GM23338 (cell line): ENCODE measurements at regions not wholly inside any gene's neighbourhood (a gene's known extent, or its start where the extent isn't known, plus 50 kb on each side); places are given as distances from the start of the nearest gene placed in this dataset.

Experiments used
- CREB1 ChIP-seq: fragments of 250-450 bp; sonication (Bioruptor Pico); IDR thresholded peaks from 2 replicates; pipeline ENCODE4 v1.5.0; 2020; ENCODE audit warnings: low read depth, mild to moderate bottlenecking, moderate library complexity
- CTCF ChIP-seq, 2 experiments: fragments of 200-600 bp in 1 of 2; sonication (generic) in 1 of 2; conservative IDR thresholded peaks; 2 replicates each; pipeline versions ENCODE4 v1.5.1 to v1.6.1; 2016 to 2017; ENCODE audit warnings: antibody characterized with exemption in 2 of 2, low read depth in 2 of 2, mild to moderate bottlenecking in 2 of 2, moderate library complexity in 1 of 2
- ETS1 ChIP-seq: IDR thresholded peaks from 2 replicates; pipeline ENCODE4 v1.6.1; 2016; ENCODE audit warnings: antibody characterized with exemption
- EZH2 ChIP-seq: fragments of 200-600 bp; sonication (generic); IDR thresholded peaks from one replicate; pipeline ENCODE4 v1.8.0; 2017; ENCODE audit warnings: antibody characterized with exemption, mild to moderate bottlenecking, low read depth; ENCODE audit not compliant: unreplicated experiment
- EZH2phosphoT487 ChIP-seq: fragments of 200-600 bp; sonication (generic); IDR thresholded peaks from one replicate; pipeline ENCODE4 v1.8.1; 2018; ENCODE audit warnings: antibody characterized with exemption; ENCODE audit not compliant: unreplicated experiment
- JUNB ChIP-seq: IDR thresholded peaks from one replicate; pipeline ENCODE4 v1.6.1; 2016; ENCODE audit warnings: antibody characterized with exemption; ENCODE audit not compliant: unreplicated experiment
- NANOG ChIP-seq: IDR thresholded peaks from 2 replicates; pipeline ENCODE4 v1.6.1; 2016; ENCODE audit warnings: antibody characterized with exemption, borderline replicate concordance
- POLR2AphosphoS5 ChIP-seq: IDR thresholded peaks from 2 replicates; pipeline ENCODE4 v1.6.1; 2016; ENCODE audit warnings: antibody characterized with exemption, low read depth
- REST ChIP-seq: IDR thresholded peaks from one replicate; pipeline ENCODE4 v1.6.1; 2018; ENCODE audit warnings: antibody characterized with exemption; ENCODE audit not compliant: unreplicated experiment
- STAT1 ChIP-seq: IDR thresholded peaks from one replicate; pipeline ENCODE4 v1.6.1; 2016; ENCODE audit warnings: antibody characterized with exemption; ENCODE audit not compliant: unreplicated experiment
- ZNF114 ChIP-seq: fragments of 250-450 bp; sonication (Bioruptor Pico); IDR thresholded peaks from 2 replicates; pipeline ENCODE4 v1.5.0; 2020; ENCODE audit warnings: mild to moderate bottlenecking, moderate library complexity
- ZNF331 ChIP-seq: fragments of 250-450 bp; sonication (Bioruptor Pico); IDR thresholded peaks from 2 replicates; pipeline ENCODE4 v1.5.0; 2020; ENCODE audit warnings: low read depth, mild to moderate bottlenecking, moderate library complexity
- ZNF462 ChIP-seq: fragments of 250-450 bp; sonication (Bioruptor Pico); IDR thresholded peaks from 2 replicates; pipeline ENCODE4 v1.5.0; 2020; ENCODE audit warnings: mild to moderate bottlenecking, moderate library complexity

- TF ChIP-seq EZH2phosphoT487 (no peak), EZH2 (no peak), CTCF (conservative IDR thresholded peaks at IDR 0.05; ENCODE audit: low read depth in 2 of 2) (no peak), POLR2AphosphoS5 (no peak), ZNF462 (no peak), CREB1 (CRISPR knock-in tag) (no peak), REST (no peak), ZNF114 (CRISPR knock-in tag) (no peak), ETS1 (no peak), JUNB (no peak), STAT1 (no peak), NANOG (no peak), ZNF331 (CRISPR knock-in tag) (no peak)
These were observed 565.7 kb downstream of the PRDM9 start for GRCh38 chr5:24073107-24073506.
